HG03066 (cell line): ENCODE measurements at regions not wholly inside any gene's neighbourhood (a gene's known extent, or its start where the extent isn't known, plus 50 kb on each side); places are given as distances from the start of the nearest gene placed in this dataset.
"Not testable (repeated sequence)": the region's sequence is repeated elsewhere in the genome, so short reads cannot be mapped to it uniquely, and the experiment has no call there.

Experiments used
- ATAC-seq: cut with Tn5 transposase; IDR thresholded peaks from one replicate; pipeline ENCODE4 v1.9.1; 2021; ENCODE audit warnings: low read depth; ENCODE audit not compliant: unreplicated experiment

- no peak for ATAC-seq
These were observed 388.1 kb downstream of the KCNRG start for GRCh38 chr13:50403311-50403710.

GRCh38 chr13:50404116-50404515, 388.9 kb downstream of the KCNRG start:
- no peak for ATAC-seq

GRCh38 chr13:50404769-50405168, 389.5 kb downstream of the KCNRG start:
- ATAC-seq = no peak

GRCh38 chr13:50406831-50407230, 391.6 kb downstream of the KCNRG start:
- no peak for ATAC-seq

GRCh38 chr13:50408068-50408467, 392.8 kb downstream of the KCNRG start:
- no peak for ATAC-seq

- ATAC-seq = no peak
These were observed 394.0 kb downstream of the KCNRG start for GRCh38 chr13:50409220-50409619.

GRCh38 chr13:50410921-50411746, 395.9 kb downstream of the KCNRG start:
- ATAC-seq = no peak

GRCh38 chr13:50412046-50412617, 396.9 kb downstream of the KCNRG start:
- no peak for ATAC-seq

GRCh38 chr13:50414640-50415039, 399.4 kb downstream of the KCNRG start:
- ATAC-seq = no peak

GRCh38 chr13:50415428-50415827, 400.2 kb downstream of the KCNRG start:
- ATAC-seq = no peak

- ATAC-seq = no peak
These were observed 402.4 kb downstream of the KCNRG start for GRCh38 chr13:50417597-50417996.

- no peak for ATAC-seq
These were observed 404.2 kb downstream of the KCNRG start for GRCh38 chr13:50419331-50419865.

- no peak for ATAC-seq
These were observed 404.7 kb downstream of the KCNRG start for GRCh38 chr13:50419896-50420295.

- ATAC-seq = no peak
These were observed 405.7 kb downstream of the KCNRG start for GRCh38 chr13:50420718-50421472.

- no peak for ATAC-seq
These were observed 406.4 kb downstream of the KCNRG start for GRCh38 chr13:50421473-50422130.

- no peak for ATAC-seq
These were observed 407.2 kb downstream of the KCNRG start for GRCh38 chr13:50422181-50423148.

GRCh38 chr13:50424993-50425392, 409.7 kb downstream of the KCNRG start:
- no peak for ATAC-seq

- ATAC-seq = no peak
These were observed 410.5 kb downstream of the KCNRG start for GRCh38 chr13:50425772-50426171.

GRCh38 chr13:50426927-50427326, 411.7 kb downstream of the KCNRG start:
- no peak for ATAC-seq

GRCh38 chr13:50427511-50427910, 412.3 kb downstream of the KCNRG start:
- not testable (repeated sequence) for ATAC-seq
